NOMO-1 treated with DMSO at 0.1 percent for 48 hours (cell line): ENCODE measurements at regions not wholly inside any gene's neighbourhood (a gene's known extent, or its start where the extent isn't known, plus 50 kb on each side); places are given as distances from the start of the nearest gene placed in this dataset.
A peak's percentile ranks its signal among the peaks of the same experiment; 100 is the strongest.
"Not testable (repeated sequence)": the region's sequence is repeated elsewhere in the genome, so short reads cannot be mapped to it uniquely, and the experiment has no call there.

Source experiments
- DNase-seq: peaks from one replicate; lab custom pipeline; 2025; ENCODE audit not compliant: unreplicated experiment; lab: John Stamatoyannopoulos, UW

DNA sequence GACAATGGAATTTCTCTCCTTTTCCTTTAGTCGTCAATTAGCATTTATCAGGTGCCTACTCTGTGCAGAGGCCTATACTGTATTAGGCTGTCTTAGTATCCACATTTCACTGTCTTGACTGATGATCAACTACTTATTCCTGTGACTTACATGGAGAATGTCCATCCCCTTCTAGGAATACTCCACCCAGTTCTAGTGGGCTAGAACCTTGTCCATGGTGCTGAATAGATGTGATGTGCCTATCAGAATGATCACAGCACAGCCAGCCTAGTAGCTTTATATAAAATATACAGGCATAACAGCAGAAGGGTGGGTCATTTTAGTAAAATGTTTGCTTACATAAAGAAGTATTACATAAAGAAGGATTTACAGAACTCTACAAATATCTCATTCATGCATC, 621.4 kb downstream of the PDCD6IP start:
- no peak for DNase-seq

DNA sequence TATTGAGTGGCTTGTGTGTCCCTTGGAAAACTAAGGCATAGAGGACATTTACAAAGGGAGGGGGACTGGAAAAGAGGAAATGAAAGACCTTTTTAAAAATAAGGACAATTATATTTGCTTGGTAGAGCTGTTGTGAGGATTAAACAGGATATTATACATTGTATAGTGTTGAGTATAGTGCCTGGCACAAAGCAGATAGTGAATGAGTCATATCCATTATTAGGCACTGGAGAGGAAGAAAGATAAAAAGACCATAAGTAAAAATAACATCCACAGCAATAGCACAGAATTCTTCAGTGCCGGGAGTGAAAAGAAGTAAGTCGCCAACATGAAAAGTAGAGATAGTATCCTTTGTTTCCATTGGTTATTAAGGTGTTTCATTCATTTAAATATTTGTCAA, 623.3 kb downstream of the PDCD6IP start:
- DNase-seq: no peak

- no peak for DNase-seq
Observed at GRCh38 chr3:34439796-34440195, 641.4 kb downstream of the PDCD6IP start.

GRCh38 chr3:34444137-34444536, 645.7 kb downstream of the PDCD6IP start:
- no peak for DNase-seq

DNA sequence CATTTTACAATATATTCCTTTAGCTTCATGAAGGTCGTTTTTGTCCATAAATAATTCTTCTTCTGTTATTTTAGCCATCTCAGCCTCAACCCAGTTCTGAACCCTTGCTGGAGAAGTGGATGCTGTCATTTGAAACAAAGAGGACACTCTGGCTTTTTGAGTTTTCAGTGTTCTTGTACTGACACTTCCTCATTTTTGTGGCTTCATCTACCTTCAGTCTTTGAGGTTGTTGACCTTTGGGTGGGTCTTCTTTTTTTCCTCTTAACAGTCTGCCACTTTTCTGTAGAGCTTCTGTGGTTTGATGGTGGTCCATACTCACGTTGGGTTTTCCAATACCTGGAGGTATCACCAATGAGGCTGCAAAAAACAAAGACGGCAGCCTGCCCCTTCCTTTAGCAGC, 650.9 kb downstream of the PDCD6IP start:
- DNase-seq: no peak

DNA sequence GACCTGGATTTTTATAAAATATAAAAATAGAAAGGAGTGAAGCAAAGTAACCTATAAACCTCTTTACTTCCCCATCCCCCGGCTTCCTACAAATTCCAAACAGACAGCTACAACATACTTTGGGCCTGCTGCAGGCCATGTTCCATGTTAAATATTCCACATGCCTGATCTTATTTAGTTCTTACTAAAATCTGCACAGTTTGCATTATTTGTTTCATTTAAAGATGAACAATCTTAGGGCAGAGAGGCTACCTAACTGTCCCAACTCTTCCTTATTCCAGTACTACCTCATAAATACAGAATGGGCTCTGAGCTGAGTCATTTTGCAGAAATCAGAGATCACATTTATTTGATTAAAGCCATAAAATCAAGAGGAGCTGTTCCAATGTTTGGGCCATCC, 665.0 kb downstream of the PDCD6IP start:
- DNase-seq: no peak

- no peak for DNase-seq
Observed at GRCh38 chr3:34464646-34465045, 666.2 kb downstream of the PDCD6IP start.

DNA sequence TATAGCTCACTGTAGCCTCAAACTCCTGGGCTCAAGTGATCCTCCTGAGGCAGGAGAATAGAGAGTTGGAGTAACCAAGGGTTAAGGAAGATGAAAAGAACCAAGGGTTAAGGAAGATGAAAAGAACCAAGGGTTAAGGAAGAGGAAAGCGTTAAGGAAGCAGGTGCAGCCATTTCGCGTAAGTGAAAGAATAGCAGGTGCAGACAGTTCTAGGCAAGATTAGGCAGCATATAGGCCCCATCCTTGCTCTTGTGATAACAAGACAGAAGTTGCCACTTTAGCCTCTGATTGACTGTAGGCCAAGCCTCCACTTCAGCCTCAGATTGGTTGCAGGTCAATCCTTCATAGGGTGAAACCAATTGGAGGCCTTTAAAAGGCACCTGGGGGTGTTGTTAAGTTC, 677.4 kb downstream of the PDCD6IP start:
- no peak for DNase-seq

DNA sequence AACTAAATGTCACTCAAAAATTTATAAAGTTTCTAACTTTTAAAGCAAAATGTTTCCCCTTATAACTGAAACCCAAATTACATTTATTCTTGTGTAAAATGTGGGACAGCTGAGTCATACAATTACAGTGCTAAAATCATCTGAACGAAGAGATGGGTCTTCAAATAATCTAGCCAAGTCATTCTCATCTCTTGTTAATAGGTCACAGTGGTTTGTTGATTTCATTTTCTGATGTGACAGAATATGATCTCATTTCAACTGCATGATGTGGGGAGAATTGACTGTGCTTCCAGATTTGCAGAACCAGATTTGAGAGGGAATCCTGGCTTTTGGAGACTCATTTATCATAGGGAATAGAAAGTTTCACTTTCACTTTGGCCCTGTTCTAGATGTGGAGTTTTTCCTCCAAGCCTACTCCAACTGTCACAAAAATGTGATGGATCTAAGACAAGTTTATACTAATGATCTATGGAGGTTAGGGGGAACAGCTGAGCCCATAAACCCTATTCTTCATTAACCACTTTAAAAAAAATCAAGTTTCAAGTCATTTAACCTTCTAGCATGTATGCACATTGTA, 685.0 kb downstream of the PDCD6IP start:
- no peak for DNase-seq

GRCh38 chr3:34504366-34504765, 705.9 kb downstream of the PDCD6IP start:
- DNase-seq: no peak

GRCh38 chr3:34504775-34505174, 706.3 kb downstream of the PDCD6IP start:
- DNase-seq: no peak

GRCh38 chr3:34508732-34509131, 710.3 kb downstream of the PDCD6IP start:
- no peak for DNase-seq

DNA sequence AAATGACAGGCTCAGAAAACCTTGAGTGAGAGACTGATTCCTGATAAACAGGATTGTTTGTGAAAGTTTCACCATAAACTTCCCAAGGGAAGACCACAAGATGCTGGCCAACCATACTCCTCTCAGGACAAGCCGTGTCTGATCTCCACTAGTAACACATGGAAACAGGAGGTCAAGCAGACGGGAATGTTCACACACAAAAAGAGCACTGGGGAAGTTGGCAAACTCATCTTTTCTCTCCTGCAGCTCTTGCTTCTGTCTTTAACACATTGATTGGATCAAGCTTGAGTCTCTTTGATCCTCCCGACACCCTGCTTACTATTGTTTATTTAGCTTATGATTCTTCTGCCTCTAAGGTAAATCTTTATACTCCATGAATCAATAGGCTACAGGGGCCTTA, 713.5 kb downstream of the PDCD6IP start:
- no peak for DNase-seq

DNA sequence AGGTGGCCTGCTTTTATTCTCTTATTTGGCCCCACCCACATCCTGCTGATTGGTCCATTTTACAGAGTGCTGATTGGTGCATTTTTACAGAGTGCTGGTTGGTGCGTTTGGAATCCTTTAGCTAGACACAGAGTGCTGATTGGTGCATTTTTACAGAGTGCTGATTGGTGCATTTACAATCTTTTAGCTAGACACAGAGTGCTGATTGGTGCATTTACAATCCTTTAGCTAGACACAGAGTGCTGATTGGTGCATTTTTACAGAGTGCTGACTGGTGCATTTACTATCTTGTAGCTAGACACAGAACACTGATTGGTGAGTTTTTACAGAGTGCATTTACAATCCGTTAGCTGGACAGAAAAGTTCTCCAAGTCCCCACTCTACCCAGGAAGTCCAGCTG, 720.6 kb downstream of the PDCD6IP start:
- not testable (repeated sequence) for DNase-seq

DNA sequence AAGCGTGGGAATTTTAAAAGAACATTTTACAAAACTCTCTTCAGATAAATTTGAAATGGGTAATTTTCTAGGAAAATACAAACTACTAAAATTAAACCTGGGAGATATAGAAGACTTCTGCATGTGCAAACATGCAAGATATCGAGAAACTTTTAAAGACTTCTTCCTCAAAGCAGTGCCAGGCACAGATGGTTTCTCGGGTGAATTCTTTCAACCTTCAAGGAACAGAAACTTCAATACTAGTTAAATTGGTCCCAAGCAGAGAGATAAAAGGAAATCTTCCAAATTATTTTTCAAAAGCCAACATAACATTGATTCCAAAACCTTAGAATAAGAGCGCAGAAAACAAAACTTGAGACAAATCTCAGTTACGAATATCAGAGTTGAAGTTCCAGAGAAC, 732.7 kb downstream of the PDCD6IP start:
- no peak for DNase-seq

DNA sequence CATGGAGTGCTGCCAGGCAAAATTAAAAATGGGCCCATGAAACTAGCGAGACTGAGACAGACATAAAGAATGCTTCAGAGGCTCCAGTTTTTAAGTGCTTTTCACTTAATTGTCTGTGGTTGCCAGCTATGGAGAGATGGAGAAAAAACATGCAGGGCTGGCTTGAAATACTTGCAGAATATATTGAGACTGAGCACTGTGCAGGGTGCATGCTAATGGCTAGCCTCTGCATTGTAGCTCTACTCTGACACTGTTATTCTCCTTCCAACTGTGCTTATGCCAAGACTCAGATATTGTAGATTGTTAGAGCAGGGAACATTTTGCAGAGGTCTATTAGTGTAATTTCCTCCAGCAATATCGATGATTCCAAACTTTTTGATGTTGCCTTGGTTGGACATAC, 735.0 kb downstream of the PDCD6IP start:
- DNase-seq: no peak

DNA sequence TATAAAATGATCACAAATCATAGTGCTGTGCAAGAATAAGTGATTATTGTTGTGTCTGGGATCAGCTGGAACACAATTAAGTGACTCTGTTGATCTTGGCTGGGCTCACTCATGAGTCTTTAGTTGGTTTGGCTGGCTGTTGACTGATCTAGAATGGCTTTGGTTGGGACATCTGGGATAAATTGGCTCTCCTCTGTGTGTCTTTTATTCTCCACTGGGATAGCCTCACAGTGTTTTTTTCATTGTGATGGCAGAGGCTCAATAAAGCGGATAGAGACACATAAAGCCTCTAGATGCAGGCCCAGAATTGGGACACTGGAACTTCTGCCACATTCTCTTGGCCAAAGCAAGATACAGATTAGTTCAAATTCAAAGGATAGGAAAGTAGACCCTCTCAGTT, 735.6 kb downstream of the PDCD6IP start:
- no peak for DNase-seq

- DNase-seq: peak; percentile 4
Observed at GRCh38 chr3:34544136-34544535, 745.7 kb downstream of the PDCD6IP start.

DNA sequence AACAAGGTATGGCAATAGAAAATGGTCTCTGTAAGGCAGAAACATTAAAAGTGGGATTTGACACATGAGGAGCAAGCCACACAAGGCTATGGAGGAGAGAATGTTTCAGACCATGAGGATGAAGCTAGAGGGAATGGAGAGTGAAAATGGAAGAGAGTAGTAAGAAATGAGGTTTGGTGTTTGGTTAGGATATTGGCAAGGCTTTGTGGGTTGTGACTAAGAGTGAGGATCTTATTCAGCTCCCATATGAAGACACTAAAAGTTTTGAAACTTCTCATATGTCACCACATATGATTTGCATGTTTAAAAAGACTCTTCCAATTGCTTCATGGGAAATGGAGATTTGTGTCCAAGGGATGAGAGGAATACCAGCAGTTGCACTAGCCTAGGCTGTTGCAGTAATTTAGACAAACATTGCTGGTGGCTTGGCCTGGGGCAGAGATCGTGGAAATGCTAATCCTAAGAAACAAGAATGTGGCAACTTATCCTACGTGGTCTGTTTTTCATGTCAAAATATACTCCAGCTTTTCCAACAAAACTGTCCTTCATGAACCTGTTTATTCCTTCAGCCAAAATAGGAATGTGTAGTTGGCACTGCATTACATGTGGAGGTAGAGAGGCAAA, 749.0 kb downstream of the PDCD6IP start:
- DNase-seq: no peak

DNA sequence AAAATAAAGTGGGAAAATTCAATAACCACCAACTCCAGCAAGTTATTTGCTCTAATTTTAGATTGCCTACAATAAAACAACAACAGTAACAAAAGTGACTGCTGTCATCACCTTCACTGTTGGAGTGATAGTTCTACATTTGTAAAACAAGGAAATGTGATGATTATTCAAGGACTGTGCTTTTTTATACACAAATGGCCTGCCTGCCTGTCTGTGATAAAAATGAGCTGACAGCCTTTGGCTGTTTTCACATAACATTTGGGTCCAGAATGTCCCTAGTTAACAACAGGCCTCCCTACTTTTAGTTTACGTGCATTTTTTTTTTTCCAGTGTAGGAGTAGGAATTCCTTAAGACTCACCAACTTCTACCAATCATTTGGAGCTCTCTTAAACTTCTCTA, 768.8 kb downstream of the PDCD6IP start:
- DNase-seq: no peak

GRCh38 chr3:34568766-34569165, 770.3 kb downstream of the PDCD6IP start:
- no peak for DNase-seq

DNA sequence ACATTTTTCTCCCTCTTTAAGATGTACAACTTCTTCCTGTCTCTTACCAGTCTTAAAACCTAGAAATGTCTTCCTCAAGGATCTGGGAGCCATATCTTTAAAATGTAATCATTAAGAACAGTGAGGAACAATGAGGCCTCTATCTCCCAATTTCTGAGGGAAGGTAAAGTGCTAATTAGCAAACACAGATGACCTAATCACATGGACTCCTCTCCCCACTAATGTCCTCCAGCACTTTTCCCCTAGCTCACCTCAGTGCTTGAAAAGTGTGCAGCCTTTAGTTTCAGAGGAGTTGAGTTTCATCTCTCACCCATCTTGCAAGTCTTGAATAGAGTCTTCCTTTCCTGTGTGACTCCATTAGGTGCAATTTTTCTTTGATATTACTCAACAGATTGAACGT, 771.0 kb downstream of the PDCD6IP start:
- no peak for DNase-seq
